Activated CD4-positive, alpha-beta memory T cell treated with anti-CD3 and anti-CD28 coated beads, Interleukin-2, amount 10 ng/mL, durations not matched to agents 7 days and 5 days (primary cell): ENCODE measurements at regions not wholly inside any gene's neighbourhood (a gene's known extent, or its start where the extent isn't known, plus 50 kb on each side); places are given as distances from the start of the nearest gene placed in this dataset.

Experiments used
- CTCF ChIA-PET: fragments of 350-600 bp; sonication (Branson Sonifier 250); formaldehyde crosslinking; loops from one replicate; lab custom pipeline; 2021; ENCODE audit warnings: antibody characterized with exemption, inconsistent platforms; lab: Charles Lee
- POLR2A ChIA-PET: fragments of 350-600 bp; sonication (Branson Sonifier 250); formaldehyde crosslinking; loops from one replicate; lab custom pipeline; 2021; ENCODE audit warnings: antibody characterized with exemption; lab: Charles Lee
- DNase-seq: peaks from one replicate; pipeline ENCODE4 v3.0.0-alpha.2; 2020
- H3K27ac Mint-ChIP-seq: one replicate; pipeline ENCODE4 v1.8.0; 2021; ENCODE audit warnings: mild to moderate bottlenecking, mixed read lengths
- H3K27me3 Mint-ChIP-seq: one replicate; pipeline ENCODE4 v1.8.0; 2021; ENCODE audit warnings: mixed read lengths
- H3K36me3 Mint-ChIP-seq: one replicate; pipeline ENCODE4 v1.8.0; 2021; ENCODE audit warnings: low read depth, mixed read lengths
- H3K4me1 Mint-ChIP-seq: one replicate; pipeline ENCODE4 v1.8.0; 2021; ENCODE audit warnings: mixed read lengths
- H3K4me3 Mint-ChIP-seq: one replicate; pipeline ENCODE4 v1.8.0; 2021; ENCODE audit warnings: mild to moderate bottlenecking, mixed read lengths
- H3K9me3 Mint-ChIP-seq: one replicate; pipeline ENCODE4 v1.8.0; 2021; ENCODE audit warnings: mixed read lengths

DNA sequence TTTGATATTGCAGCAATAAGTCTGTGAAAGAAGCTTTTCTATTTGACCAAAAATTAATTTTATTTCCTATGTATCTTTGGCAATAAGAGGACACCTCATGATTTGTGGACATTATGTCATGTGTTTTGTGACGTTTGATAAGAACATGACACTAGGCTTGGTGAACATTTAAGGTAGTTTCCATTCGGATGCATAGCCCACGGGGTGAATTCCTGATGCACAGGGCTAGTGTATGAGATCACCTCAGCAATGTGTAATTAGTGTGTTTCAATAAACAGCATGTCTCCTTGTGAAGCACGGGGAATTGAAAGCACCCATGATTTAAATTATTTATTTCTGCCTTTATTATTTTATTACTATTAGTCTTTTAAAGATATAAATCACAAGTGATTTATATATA, 146.1 kb upstream of the LINC00305 start:
- Mint-ChIP-seq H3K36me3 (no peaks in the 10 kb centered on the region), H3K4me1 (no peaks in the 10 kb centered on the region), H3K27me3 (no peaks in the 10 kb centered on the region), H3K27ac (no peak overlapping the region), H3K9me3 (no peaks in the 10 kb centered on the region), H3K4me3 (no peak overlapping the region)
- POLR2A ChIA-PET: no interaction called here
- CTCF ChIA-PET: no interaction called here
- DNase-seq: no peak

DNA sequence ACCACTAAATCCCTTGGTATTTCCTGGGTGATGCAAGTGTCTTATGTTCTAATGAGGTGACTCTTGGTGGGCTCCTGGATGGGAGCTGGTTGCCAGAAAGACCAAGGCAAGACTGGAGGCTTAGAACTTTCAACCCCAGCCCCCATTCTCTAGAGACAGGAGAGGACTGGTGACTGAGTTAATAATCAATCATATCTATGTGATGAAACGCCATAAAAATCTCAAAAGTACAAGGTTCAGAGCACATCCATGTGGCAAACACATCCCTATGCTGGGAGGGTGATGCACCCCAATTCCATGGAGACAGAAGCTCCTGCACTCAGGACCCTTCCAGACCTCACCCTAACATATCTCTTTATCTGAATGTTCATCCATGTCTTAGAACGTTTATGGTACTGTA, 139.5 kb upstream of the LINC00305 start:
- POLR2A ChIA-PET: no interaction called here
- DNase-seq: no peak
- Mint-ChIP-seq H3K27me3 (no peaks in the 10 kb centered on the region), H3K4me1 (no peaks in the 10 kb centered on the region), H3K9me3 (peaks cover 3% of the 10 kb centered on the region), H3K4me3 (no peak overlapping the region), H3K27ac (no peak overlapping the region), H3K36me3 (no peaks in the 10 kb centered on the region)
- CTCF ChIA-PET: no interaction called here

GRCh38 chr18:64287926-64288325, 139.0 kb upstream of the LINC00305 start:
- H3K4me1 Mint-ChIP-seq: no peaks in the 10 kb centered on the region
- ChIA-PET CTCF (no interaction called here), POLR2A (no interaction called here)
- peaks cover 3% of the 10 kb centered on the region for H3K9me3 Mint-ChIP-seq
- H3K4me3 Mint-ChIP-seq: no peak overlapping the region
- H3K27ac Mint-ChIP-seq: no peak overlapping the region
- DNase-seq: no peak
- no peaks in the 10 kb centered on the region for H3K27me3 Mint-ChIP-seq
- no peaks in the 10 kb centered on the region for H3K36me3 Mint-ChIP-seq

DNA sequence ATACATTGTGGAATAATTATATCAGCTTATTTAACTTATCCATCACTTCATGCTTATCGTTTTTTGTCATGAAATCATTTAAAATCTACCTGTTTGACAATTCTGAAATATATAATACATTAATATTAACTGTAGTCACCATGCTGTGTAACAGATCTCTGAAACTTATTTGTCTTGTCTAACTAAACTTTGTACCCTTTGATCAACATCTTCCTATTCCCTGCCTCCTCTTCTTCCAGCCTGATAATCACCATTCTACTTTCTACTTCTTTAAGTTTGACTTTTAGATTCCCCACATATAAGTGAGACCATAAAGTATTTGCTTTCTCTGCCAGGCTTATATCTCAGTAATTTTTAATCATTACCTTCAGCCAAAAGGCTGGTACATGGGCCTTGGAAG, 134.2 kb upstream of the LINC00305 start:
- no peak for DNase-seq
- Mint-ChIP-seq H3K4me1 (no peaks in the 10 kb centered on the region), H3K36me3 (no peaks in the 10 kb centered on the region), H3K27me3 (no peaks in the 10 kb centered on the region), H3K9me3 (peaks cover 3% of the 10 kb centered on the region), H3K4me3 (no peak overlapping the region), H3K27ac (no peak overlapping the region)
- CTCF ChIA-PET: no interaction called here
- POLR2A ChIA-PET: no interaction called here

GRCh38 chr18:64278026-64278425, 129.1 kb upstream of the LINC00305 start:
- ChIA-PET POLR2A (no interaction called here), CTCF (no interaction called here)
- DNase-seq: no peak
- no peak overlapping the region for H3K27ac Mint-ChIP-seq
- no peaks in the 10 kb centered on the region for H3K27me3 Mint-ChIP-seq
- no peak overlapping the region for H3K4me3 Mint-ChIP-seq
- no peaks in the 10 kb centered on the region for H3K4me1 Mint-ChIP-seq
- peaks cover 3% of the 10 kb centered on the region for H3K9me3 Mint-ChIP-seq
- no peaks in the 10 kb centered on the region for H3K36me3 Mint-ChIP-seq

GRCh38 chr18:64276311-64277090, 127.6 kb upstream of the LINC00305 start:
- Mint-ChIP-seq H3K4me3 (no peak overlapping the region), H3K27ac (no peak overlapping the region), H3K36me3 (no peaks in the 10 kb centered on the region), H3K9me3 (peaks cover 3% of the 10 kb centered on the region), H3K4me1 (no peaks in the 10 kb centered on the region), H3K27me3 (no peaks in the 10 kb centered on the region)
- ChIA-PET POLR2A (no interaction called here), CTCF (no interaction called here)
- DNase-seq: no peak

- ChIA-PET POLR2A (no interaction called here), CTCF (no interaction called here)
- H3K4me1 Mint-ChIP-seq: no peaks in the 10 kb centered on the region
These were observed 126.9 kb upstream of the LINC00305 start for GRCh38 chr18:64275593-64276300.

DNA sequence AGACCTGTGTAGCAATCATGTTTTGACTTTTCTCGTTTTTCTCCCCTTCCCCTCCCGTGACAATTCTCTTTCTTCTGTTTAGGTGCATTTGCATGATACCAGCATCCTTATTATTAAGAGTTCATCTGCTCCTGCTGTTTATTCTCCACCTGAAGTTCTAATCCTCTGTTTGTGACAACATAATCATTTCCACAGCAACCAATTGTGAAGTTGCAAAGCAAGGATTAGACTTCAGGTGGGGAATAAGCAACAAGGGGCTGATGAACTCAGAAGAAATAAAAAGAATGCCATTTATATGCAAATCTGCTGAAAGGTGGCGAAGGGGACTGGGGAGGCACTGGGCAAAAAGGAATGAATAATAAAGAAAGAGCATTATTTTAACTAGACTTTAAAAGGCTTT, 124.8 kb upstream of the LINC00305 start:
- POLR2A ChIA-PET: no interaction called here
- H3K27ac Mint-ChIP-seq: no peak overlapping the region
- H3K4me1 Mint-ChIP-seq: no peaks in the 10 kb centered on the region
- CTCF ChIA-PET: no interaction called here
- peaks cover 5% of the 10 kb centered on the region for H3K9me3 Mint-ChIP-seq
- no peaks in the 10 kb centered on the region for H3K27me3 Mint-ChIP-seq
- H3K4me3 Mint-ChIP-seq: no peak overlapping the region
- no peak for DNase-seq
- H3K36me3 Mint-ChIP-seq: no peaks in the 10 kb centered on the region

More at GRCh38 chr18:64275593-64276300, 126.9 kb upstream of the LINC00305 start:
- Mint-ChIP-seq H3K36me3 (no peaks in the 10 kb centered on the region), H3K27me3 (no peaks in the 10 kb centered on the region), H3K4me3 (no peak overlapping the region), H3K9me3 (peaks cover 3% of the 10 kb centered on the region), H3K27ac (no peak overlapping the region)
- no peak for DNase-seq

DNA sequence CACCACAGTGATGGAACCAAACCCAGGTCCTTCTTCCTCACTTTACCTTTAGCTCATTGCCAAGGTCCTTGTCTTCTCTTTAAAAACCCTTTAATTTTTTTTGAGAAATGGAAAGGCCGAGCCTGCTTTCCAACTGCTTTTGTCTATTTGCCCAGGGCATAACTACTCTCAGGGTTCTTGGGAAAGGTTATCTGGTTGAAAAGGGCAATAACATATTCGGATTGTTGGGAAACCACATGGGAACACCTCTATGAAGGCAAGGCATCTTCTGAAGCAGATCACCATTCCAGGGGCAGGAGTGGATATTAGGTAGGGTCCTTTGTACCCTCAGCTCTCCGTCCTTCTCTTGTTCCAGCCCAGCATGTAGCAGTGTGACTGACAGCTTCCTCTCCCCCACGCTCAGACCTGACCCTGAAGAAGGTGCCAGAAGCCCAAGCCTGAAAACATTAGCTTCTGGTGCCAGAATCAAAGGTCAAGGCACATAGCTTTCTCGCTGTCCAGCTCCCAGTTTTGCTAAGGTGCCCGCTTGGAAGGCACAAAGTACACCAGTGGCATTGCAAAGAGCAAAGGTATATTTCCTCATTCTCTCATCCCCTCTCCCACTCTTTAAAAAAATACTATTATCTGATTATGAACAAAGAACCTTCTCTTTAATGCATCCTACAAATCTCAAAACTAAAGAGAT, 123.2 kb upstream of the LINC00305 start:
- H3K27me3 Mint-ChIP-seq: no peaks in the 10 kb centered on the region
- peaks cover 8% of the 10 kb centered on the region for H3K9me3 Mint-ChIP-seq
- DNase-seq: no peak
- CTCF ChIA-PET: no interaction called here
- H3K36me3 Mint-ChIP-seq: no peaks in the 10 kb centered on the region
- no peak overlapping the region for H3K27ac Mint-ChIP-seq
- no peaks in the 10 kb centered on the region for H3K4me1 Mint-ChIP-seq
- POLR2A ChIA-PET: no interaction called here
- no peak overlapping the region for H3K4me3 Mint-ChIP-seq

DNA sequence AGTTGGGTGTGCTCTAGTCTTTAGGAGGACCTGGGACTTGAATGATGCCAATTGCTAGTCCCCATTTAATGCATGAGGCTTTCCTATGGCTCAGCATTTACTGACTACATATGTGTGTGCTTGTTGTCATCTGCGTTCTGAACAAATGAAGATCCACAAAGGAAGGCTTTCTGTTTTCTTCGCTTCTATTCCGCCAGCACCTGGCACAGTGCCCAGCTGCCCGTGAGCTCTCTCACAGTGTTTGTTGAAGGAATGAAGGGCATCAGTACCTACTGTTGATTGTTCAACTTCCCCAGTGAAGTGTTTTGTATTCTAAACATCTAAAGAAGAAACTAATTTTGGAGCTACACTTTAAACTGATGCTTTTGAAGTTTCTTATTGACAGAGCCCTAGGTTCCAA, 122.4 kb upstream of the LINC00305 start:
- ChIA-PET POLR2A (no interaction called here), CTCF (no interaction called here)
- Mint-ChIP-seq H3K4me1 (no peaks in the 10 kb centered on the region), H3K27ac (no peak overlapping the region), H3K4me3 (no peak overlapping the region), H3K36me3 (no peaks in the 10 kb centered on the region), H3K27me3 (no peaks in the 10 kb centered on the region), H3K9me3 (peaks cover 5% of the 10 kb centered on the region)
- no peak for DNase-seq

DNA sequence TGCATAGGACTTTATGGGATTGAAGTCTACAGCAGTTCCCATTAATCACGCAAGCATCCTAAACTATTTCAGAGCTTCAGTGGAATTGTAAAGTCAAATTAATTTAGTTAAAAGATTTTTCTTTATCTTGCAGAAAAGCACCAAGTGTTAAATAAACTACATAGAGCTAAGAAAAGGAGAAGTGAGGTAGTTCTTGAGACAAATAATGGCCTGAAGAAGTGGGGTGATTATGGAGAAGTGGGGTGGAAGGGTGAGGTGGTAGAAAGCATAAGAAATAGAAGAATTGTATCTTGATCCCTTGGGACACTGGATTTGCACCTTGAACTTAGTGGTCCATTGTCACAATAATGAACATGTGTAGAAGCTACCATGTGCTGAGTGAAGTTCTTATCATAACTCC, 121.7 kb upstream of the LINC00305 start:
- CTCF ChIA-PET: no interaction called here
- Mint-ChIP-seq H3K27me3 (no peaks in the 10 kb centered on the region), H3K4me3 (no peak overlapping the region), H3K27ac (no peak overlapping the region), H3K9me3 (peaks cover 5% of the 10 kb centered on the region), H3K36me3 (no peaks in the 10 kb centered on the region), H3K4me1 (no peaks in the 10 kb centered on the region)
- DNase-seq: no peak
- POLR2A ChIA-PET: no interaction called here

DNA sequence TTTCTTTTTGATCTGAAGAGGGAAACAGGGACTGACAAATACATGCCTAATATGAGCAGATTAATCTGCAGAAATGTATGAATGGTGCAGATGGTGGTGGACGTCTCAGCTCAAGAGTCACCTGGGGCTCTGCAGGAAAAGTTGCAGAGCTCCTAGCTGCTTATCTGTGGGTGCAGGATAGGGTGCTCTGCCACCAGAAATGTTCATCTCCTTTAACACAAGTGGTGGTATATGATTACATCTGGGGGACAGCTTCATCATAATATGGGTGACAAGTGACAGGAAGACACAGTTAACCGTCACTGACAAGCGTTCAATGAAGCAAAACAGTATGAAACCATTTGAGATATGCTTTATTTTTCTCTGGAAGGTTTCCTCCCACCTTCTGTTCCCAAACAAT, 121.2 kb upstream of the LINC00305 start:
- H3K4me3 Mint-ChIP-seq: no peak overlapping the region
- H3K4me1 Mint-ChIP-seq: no peaks in the 10 kb centered on the region
- ChIA-PET CTCF (no interaction called here), POLR2A (no interaction called here)
- DNase-seq: no peak
- H3K27me3 Mint-ChIP-seq: no peaks in the 10 kb centered on the region
- H3K27ac Mint-ChIP-seq: no peak overlapping the region
- no peaks in the 10 kb centered on the region for H3K36me3 Mint-ChIP-seq
- H3K9me3 Mint-ChIP-seq: peaks cover 5% of the 10 kb centered on the region

- POLR2A ChIA-PET: no interaction called here
- no peaks in the 10 kb centered on the region for H3K4me1 Mint-ChIP-seq
- CTCF ChIA-PET: no interaction called here
- peaks cover 4% of the 10 kb centered on the region for H3K9me3 Mint-ChIP-seq
- no peak for DNase-seq
- no peaks in the 10 kb centered on the region for H3K27me3 Mint-ChIP-seq
- no peaks in the 10 kb centered on the region for H3K36me3 Mint-ChIP-seq
- H3K4me3 Mint-ChIP-seq: no peak overlapping the region
- no peak overlapping the region for H3K27ac Mint-ChIP-seq
These were observed 115.3 kb upstream of the LINC00305 start for GRCh38 chr18:64264171-64264570.
